Left lung (tissue), 4 donors: ENCODE measurements at regions not wholly inside any gene's neighbourhood (a gene's known extent, or its start where the extent isn't known, plus 50 kb on each side); places are given as distances from the start of the nearest gene placed in this dataset.

Experiments
- ATAC-seq: fragments of 200-7000 bp; cut with Tn5 transposase; one replicate; pipeline ENCODE4 v1.9.1; 2020; ENCODE audit warnings: moderate library complexity
- DNase-seq, 4 donors: peaks; one replicate each; pipeline ENCODE4 v3.0.0-alpha.2; 2013 to 2020
- H3K27ac ChIP-seq, 2 donors: fragments of 200-600 bp; sonication (generic) in 1 of 2; one replicate each; pipeline versions ENCODE4 v1.5.0 to v1.8.0; 2020 to 2021
- H3K27me3 ChIP-seq, 2 donors: fragments of 200-600 bp; sonication (generic) in 1 of 2; one replicate each; pipeline versions ENCODE4 v1.5.0 to v1.8.0; 2020 to 2021
- H3K36me3 ChIP-seq, 2 donors: fragments of 200-600 bp; sonication (generic) in 1 of 2; one replicate each; pipeline versions ENCODE4 v1.5.0 to v1.8.0; 2020 to 2021
- H3K4me1 ChIP-seq, 2 donors: fragments of 200-600 bp; one replicate each; pipeline ENCODE4 v1.8.0; 2021
- H3K4me3 ChIP-seq, 2 donors: fragments of 200-600 bp; sonication (generic) in 1 of 2; one replicate each; pipeline versions ENCODE4 v1.5.0 to v1.8.0; 2020 to 2021; ENCODE audit warnings: mild to moderate bottlenecking in 1 of 2
- H3K9me3 ChIP-seq, 2 donors: fragments of 200-600 bp; sonication (generic) in 1 of 2; one replicate each; pipeline versions ENCODE4 v1.5.0 to v1.8.0; 2020 to 2021
- CTCF ChIP-seq, 2 donors: fragments of 200-600 bp; sonication (generic) in 1 of 2; IDR thresholded peaks; one replicate each; pipeline versions ENCODE4 v1.5.0 to v1.8.0; 2021; ENCODE audit warnings: antibody characterized with exemption in 2 of 2
- intact Hi-C, 2 donors: fragments of 100-400 bp; cut with DNase I; formaldehyde crosslinking; loops; one replicate each; pipeline versions ENCODE4 v1.11.2 to v1.14.2; 2022
- donor health status: DM: no; HTN: yes; CAD: no.
- donor health status: DM: no; HTN: no; CAD: no.

DNA sequence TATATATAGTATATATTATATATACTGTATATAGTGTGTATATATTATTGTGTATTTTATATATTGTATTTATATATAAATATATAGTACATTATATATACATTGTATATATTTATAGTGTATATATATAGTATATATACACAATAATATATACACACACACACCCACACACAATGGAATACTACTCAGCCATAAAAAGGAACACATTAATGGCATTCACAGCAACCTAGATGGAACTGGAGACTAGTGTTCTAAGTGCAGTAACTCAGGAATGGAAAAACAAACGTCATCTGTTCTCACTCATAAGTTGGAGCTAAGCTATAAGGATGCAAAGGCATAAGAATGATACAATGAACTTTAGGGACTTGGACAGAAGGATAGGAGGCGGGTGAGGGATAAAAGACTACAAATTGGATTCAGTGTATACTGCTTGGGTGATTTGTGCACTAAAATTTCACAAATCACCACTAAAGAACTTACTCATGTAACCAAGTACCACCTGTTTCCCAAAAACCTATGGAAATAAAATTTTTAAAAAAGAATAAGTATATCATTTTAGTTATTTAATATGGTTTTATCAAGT lies 201.9 kb upstream of the CDH11 start:
- ATAC-seq, result no peak
- Histone ChIP-seq H3K27ac (no peak overlapping the region), H3K4me3 (no peak overlapping the region), H3K9me3 (no peaks in the 10 kb centered on the region), H3K36me3 (no peaks in the 10 kb centered on the region), H3K4me1 (no peaks in the 10 kb centered on the region), H3K27me3 (no peaks in the 10 kb centered on the region)
- no peak for DNase-seq
- intact Hi-C loops, result no loop called here
- no peak for TF ChIP-seq CTCF (IDR thresholded peaks at IDR 0.05)

- intact Hi-C loops, result no loop called here
- no peak for TF ChIP-seq CTCF (IDR thresholded peaks at IDR 0.05)
- Histone ChIP-seq H3K27me3 (no peaks in the 10 kb centered on the region), H3K9me3 (no peaks in the 10 kb centered on the region), H3K27ac (no peak overlapping the region), H3K4me1 (no peaks in the 10 kb centered on the region), H3K4me3 (no peak overlapping the region), H3K36me3 (no peaks in the 10 kb centered on the region)
- DNase-seq (no peak), ATAC-seq (no peak)
Observed at GRCh38 chr16:65319621-65320231, 197.9 kb upstream of the CDH11 start.

GRCh38 chr16:65318590-65319257 lies 196.9 kb upstream of the CDH11 start:
- H3K4me1 ChIP-seq, result no peaks in the 10 kb centered on the region
- intact Hi-C loops, result no loop called here

GRCh38 chr16:65318138-65318537 lies 196.3 kb upstream of the CDH11 start:
- H3K4me3 ChIP-seq, result no peak overlapping the region
- DNase-seq (no peak), ATAC-seq (no peak)
- H3K9me3 ChIP-seq, result no peaks in the 10 kb centered on the region
- intact Hi-C loops, result no loop called here
- H3K4me1 ChIP-seq, result no peaks in the 10 kb centered on the region
- H3K27me3 ChIP-seq, result no peaks in the 10 kb centered on the region
- no peak overlapping the region for H3K27ac ChIP-seq
- H3K36me3 ChIP-seq, result no peaks in the 10 kb centered on the region
- no peak for TF ChIP-seq CTCF (IDR thresholded peaks at IDR 0.05)

More at GRCh38 chr16:65318590-65319257, 196.9 kb upstream of the CDH11 start:
- DNase-seq (no peak), ATAC-seq (no peak)
- no peak for TF ChIP-seq CTCF (IDR thresholded peaks at IDR 0.05)
- no peak overlapping the region for H3K4me3 ChIP-seq
- no peaks in the 10 kb centered on the region for H3K36me3 ChIP-seq
- H3K27ac ChIP-seq, result no peak overlapping the region
- no peaks in the 10 kb centered on the region for H3K27me3 ChIP-seq
- H3K9me3 ChIP-seq, result no peaks in the 10 kb centered on the region

DNA sequence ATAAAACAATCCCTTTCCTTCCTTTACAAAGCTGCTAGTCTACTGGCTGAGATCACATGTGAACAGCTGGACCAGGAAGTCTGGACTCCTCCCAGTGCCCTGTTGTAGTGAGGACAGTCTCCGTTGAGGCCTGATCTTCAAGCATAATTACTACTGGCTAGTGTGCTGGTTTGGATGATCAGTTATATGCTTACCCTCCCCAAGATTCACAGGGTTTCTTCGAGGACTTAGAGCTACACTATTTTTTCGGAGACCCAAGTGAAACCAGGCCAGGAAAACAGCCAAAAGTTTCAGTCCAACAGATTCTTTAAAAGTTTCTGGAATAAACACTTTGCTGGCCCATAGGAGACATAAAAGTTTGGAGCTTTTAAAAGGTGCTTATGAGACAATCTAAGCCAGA lies 194.9 kb upstream of the CDH11 start:
- ATAC-seq, result no peak
- intact Hi-C loops, result no loop called here
- H3K27ac ChIP-seq, result no peak overlapping the region

More for the DNA sequence above, 194.9 kb upstream of the CDH11 start:
- Histone ChIP-seq H3K36me3 (no peaks in the 10 kb centered on the region), H3K27me3 (no peaks in the 10 kb centered on the region), H3K4me1 (no peaks in the 10 kb centered on the region), H3K4me3 (no peak overlapping the region), H3K9me3 (no peaks in the 10 kb centered on the region)
- no peak for DNase-seq
- no peak for TF ChIP-seq CTCF (IDR thresholded peaks at IDR 0.05)
